Loucy (cell line): ENCODE measurements at regions not wholly inside any gene's neighbourhood (a gene's known extent, or its start where the extent isn't known, plus 50 kb on each side); places are given as distances from the start of the nearest gene placed in this dataset.

ENCODE experiments used
- H2AFZ ChIP-seq: fragments of 200-600 bp; sonication (generic); 2 replicates; pipeline ENCODE4 v1.6.0; 2016; ENCODE audit warnings: antibody characterized with exemption, mild to moderate bottlenecking, low read length, moderate library complexity
- H3F3A ChIP-seq: fragments of 200-600 bp; 2 replicates; pipeline ENCODE4 v1.6.0; 2016; ENCODE audit warnings: antibody characterized with exemption, low read depth, mild to moderate bottlenecking
- H3K27me3 ChIP-seq: fragments of 200-600 bp; sonication (generic); 2 replicates; pipeline ENCODE4 v1.6.1; 2014; ENCODE audit warnings: low read length, mild to moderate bottlenecking; ENCODE audit not compliant: insufficient read depth, poor library complexity, severe bottlenecking
- H3K36me3 ChIP-seq: fragments of 200-600 bp; sonication (generic); 2 replicates; pipeline ENCODE4 v1.6.1; 2016; ENCODE audit warnings: low read length; ENCODE audit not compliant: insufficient read depth
- H3K4me1 ChIP-seq: fragments of 200-600 bp; sonication (generic); 2 replicates; pipeline ENCODE4 v1.5.1; 2014; ENCODE audit warnings: low read length, mild to moderate bottlenecking; ENCODE audit not compliant: insufficient read depth, poor library complexity, severe bottlenecking
- H3K4me2 ChIP-seq: fragments of 200-600 bp; sonication (generic); 2 replicates; pipeline ENCODE4 v1.6.0; 2014; ENCODE audit warnings: antibody characterized with exemption, low read length, low read depth, mild to moderate bottlenecking; ENCODE audit not compliant: poor library complexity, severe bottlenecking
- H3K4me3 ChIP-seq: fragments of 200-600 bp; sonication (generic); 2 replicates; pipeline ENCODE4 v1.5.1; 2014; ENCODE audit warnings: low read length, mild to moderate bottlenecking, mixed read lengths; ENCODE audit not compliant: poor library complexity, severe bottlenecking
- H3K79me2 ChIP-seq: fragments of 200-600 bp; sonication (generic); 2 replicates; pipeline ENCODE4 v1.6.1; 2014; ENCODE audit warnings: low read length; ENCODE audit not compliant: insufficient read depth
- H3K9ac ChIP-seq: fragments of 200-600 bp; sonication (generic); 2 replicates; pipeline ENCODE4 v1.6.0; 2014; ENCODE audit warnings: mild to moderate bottlenecking, low read depth, low read length, moderate library complexity; ENCODE audit not compliant: poor library complexity, severe bottlenecking
- H3K9me2 ChIP-seq: fragments of 200-600 bp; sonication (generic); replicated peaks from 2 replicates; pipeline ENCODE4 v1.6.1; 2016; ENCODE audit warnings: low read depth, low read length, mixed read lengths
- H3K9me3 ChIP-seq: fragments of 200-600 bp; sonication (generic); 2 replicates; pipeline ENCODE4 v1.6.1; 2014; ENCODE audit warnings: mild to moderate bottlenecking, antibody characterized with exemption, low read length, low read depth; ENCODE audit not compliant: insufficient read depth
- H4K20me1 ChIP-seq: fragments of 200-600 bp; sonication (generic); 2 replicates; pipeline ENCODE4 v1.6.0; 2014; ENCODE audit warnings: antibody characterized with exemption, low read length, mild to moderate bottlenecking; ENCODE audit not compliant: insufficient read depth, poor library complexity, severe bottlenecking
- EZH2phosphoT487 ChIP-seq: fragments of 200-600 bp; IDR thresholded peaks from 2 replicates; pipeline ENCODE4 v1.6.1; 2018; ENCODE audit warnings: antibody characterized with exemption, mild to moderate bottlenecking, moderate library complexity, borderline replicate concordance
- TF ChIP-seq, protein P1 (sequence below): fragments of 200-600 bp; sonication (generic); conservative IDR thresholded peaks from 2 replicates; pipeline ENCODE4 v1.5.1; 2014; ENCODE audit warnings: mild to moderate bottlenecking, antibody characterized with exemption, low read length

DNA sequence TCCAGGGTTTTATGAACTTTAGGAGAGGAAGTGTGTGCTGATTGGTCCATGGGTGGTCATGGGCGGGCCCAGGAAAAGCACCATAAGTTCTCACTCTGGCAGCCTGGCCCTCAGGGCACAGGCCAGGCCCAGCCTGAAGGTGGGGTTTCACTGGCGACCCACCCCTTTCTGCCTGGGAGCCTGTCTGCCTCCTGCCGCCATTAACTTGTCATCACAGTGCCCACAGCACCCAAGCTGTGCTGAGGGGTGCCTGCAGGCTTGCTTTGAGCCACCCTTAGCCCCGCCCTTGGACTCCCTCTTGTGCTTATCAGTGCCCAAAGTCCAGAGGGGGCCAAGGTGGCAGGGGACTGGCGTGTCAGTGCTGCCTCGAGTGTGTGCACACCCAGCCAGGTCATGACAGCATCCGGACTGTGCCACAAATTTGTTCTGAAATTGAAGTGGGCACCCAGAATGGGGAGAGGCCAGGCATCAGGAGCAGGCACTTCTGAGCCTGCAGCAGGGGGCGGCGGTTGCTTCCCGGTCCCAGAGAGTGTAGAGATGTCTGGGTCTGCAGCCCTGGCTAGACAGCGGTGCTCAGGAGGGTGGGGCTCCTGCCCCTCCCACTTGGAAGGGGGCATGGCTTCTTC lies 455.6 kb downstream of the TMA16 start:
- no peak overlapping the region for H2AFZ ChIP-seq
- no peaks in the 10 kb centered on the region for H4K20me1 ChIP-seq
- no peaks in the 10 kb centered on the region for H3K79me2 ChIP-seq
- H3K9me3 ChIP-seq: no peaks in the 10 kb centered on the region; the same call in 1 of the 2 replicates
- no peaks in the 10 kb centered on the region for H3K36me3 ChIP-seq
- peaks cover 3% of the 10 kb centered on the region for H3K4me1 ChIP-seq
- H3K9me2 ChIP-seq: no peaks in the 10 kb centered on the region
- TF ChIP-seq, protein P1, sequence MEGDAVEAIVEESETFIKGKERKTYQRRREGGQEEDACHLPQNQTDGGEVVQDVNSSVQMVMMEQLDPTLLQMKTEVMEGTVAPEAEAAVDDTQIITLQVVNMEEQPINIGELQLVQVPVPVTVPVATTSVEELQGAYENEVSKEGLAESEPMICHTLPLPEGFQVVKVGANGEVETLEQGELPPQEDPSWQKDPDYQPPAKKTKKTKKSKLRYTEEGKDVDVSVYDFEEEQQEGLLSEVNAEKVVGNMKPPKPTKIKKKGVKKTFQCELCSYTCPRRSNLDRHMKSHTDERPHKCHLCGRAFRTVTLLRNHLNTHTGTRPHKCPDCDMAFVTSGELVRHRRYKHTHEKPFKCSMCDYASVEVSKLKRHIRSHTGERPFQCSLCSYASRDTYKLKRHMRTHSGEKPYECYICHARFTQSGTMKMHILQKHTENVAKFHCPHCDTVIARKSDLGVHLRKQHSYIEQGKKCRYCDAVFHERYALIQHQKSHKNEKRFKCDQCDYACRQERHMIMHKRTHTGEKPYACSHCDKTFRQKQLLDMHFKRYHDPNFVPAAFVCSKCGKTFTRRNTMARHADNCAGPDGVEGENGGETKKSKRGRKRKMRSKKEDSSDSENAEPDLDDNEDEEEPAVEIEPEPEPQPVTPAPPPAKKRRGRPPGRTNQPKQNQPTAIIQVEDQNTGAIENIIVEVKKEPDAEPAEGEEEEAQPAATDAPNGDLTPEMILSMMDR: no peak
- no peak for TF ChIP-seq EZH2phosphoT487
- no peaks in the 10 kb centered on the region for H3F3A ChIP-seq
- H3K9ac ChIP-seq: no peak overlapping the region
- H3K4me3 ChIP-seq: no peak overlapping the region
- no peak overlapping the region for H3K4me2 ChIP-seq
- no peaks in the 10 kb centered on the region for H3K27me3 ChIP-seq

DNA sequence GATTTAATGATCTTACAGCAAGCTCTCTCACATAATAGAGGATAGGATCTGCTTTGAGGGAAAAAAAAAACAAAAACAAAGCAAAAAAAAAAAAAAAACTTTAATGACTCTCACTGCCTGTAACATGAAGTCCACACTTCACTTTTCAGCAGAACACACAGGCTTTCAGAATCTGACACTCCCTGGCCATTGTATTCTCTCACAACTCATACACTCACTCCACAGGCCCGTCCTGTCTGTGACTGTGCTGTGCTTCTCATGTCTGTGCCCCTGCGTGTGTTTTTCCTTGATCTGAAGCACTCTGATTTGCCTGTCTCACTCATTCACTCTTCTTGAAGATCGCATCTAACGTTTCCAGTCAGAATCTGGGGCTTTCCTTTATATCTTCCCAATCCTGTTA lies 460.8 kb downstream of the TMA16 start:
- Histone ChIP-seq H3K4me2 (no peak overlapping the region), H3F3A (peaks cover 7% of the 10 kb centered on the region), H3K79me2 (no peaks in the 10 kb centered on the region), H3K4me1 (peaks cover 20% of the 10 kb centered on the region), H3K9ac (no peak overlapping the region), H3K27me3 (no peaks in the 10 kb centered on the region), H2AFZ (no peak overlapping the region), H3K4me3 (no peak overlapping the region), H3K9me2 (no peaks in the 10 kb centered on the region), H3K36me3 (no peaks in the 10 kb centered on the region), H3K9me3 (no peaks in the 10 kb centered on the region; the same call in 1 of the 2 replicates), H4K20me1 (no peaks in the 10 kb centered on the region)
- TF ChIP-seq, protein P1: no peak
- no peak for TF ChIP-seq EZH2phosphoT487

DNA sequence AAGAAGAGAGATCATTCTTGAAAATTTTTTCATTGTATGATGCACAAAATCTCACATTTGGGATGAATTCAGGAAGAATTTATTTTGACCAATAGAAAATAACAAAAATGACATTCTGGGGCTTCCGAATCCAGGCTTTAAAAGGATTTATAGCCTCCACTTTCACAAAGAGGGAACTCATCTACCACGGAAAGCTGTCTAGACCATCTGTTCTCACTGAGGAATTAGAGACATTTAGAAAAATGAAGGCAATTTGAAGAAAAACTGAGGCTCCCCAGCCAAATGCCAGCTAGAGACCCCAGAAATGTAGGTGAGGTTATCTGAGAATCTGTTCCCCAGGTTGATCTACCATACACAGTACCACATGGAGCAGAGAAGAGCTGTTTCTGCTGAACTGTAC lies 464.3 kb downstream of the TMA16 start:
- H3K27me3 ChIP-seq: no peaks in the 10 kb centered on the region
- no peaks in the 10 kb centered on the region for H3K36me3 ChIP-seq
- H3K4me2 ChIP-seq: peak overlapping the region; percentile 71
- peak overlapping the region; percentile 39 for H3K9ac ChIP-seq
- no peak overlapping the region for H2AFZ ChIP-seq
- H3K79me2 ChIP-seq: no peaks in the 10 kb centered on the region
- H3K9me3 ChIP-seq: no peaks in the 10 kb centered on the region
- H3F3A ChIP-seq: peaks cover 9% of the 10 kb centered on the region
- TF ChIP-seq, protein P1: no peak
- no peak for TF ChIP-seq EZH2phosphoT487
- H3K4me3 ChIP-seq: no peak overlapping the region
- H4K20me1 ChIP-seq: no peaks in the 10 kb centered on the region
- H3K4me1 ChIP-seq: peaks cover 26% of the 10 kb centered on the region
- H3K9me2 ChIP-seq: no peaks in the 10 kb centered on the region
